ENCODE measurements at regions not wholly inside any gene's neighbourhood (a gene's known extent, or its start where the extent isn't known, plus 50 kb on each side); places are given as distances from the start of the nearest gene placed in this dataset.

GRCh38 chr11:114982141-114982540 is 303.8 kb downstream of the NXPE2 start:
- TF ChIP-seq REST (IDR thresholded peaks at IDR 0.05), result no peak
- no peak for TF ChIP-seq RAD21 (IDR thresholded peaks at IDR 0.05)
- TF ChIP-seq CTCF (IDR thresholded peaks at IDR 0.05; ENCODE audit: low read depth, low read length, missing input control), result no peak
- TF ChIP-seq FOXA2 (IDR thresholded peaks at IDR 0.05), result no peak
